Choroid plexus epithelial cell (primary cell): ENCODE measurements at regions not wholly inside any gene's neighbourhood (a gene's known extent, or its start where the extent isn't known, plus 50 kb on each side); places are given as distances from the start of the nearest gene placed in this dataset.

Experiments used
- DNase-seq: peaks from one replicate; pipeline ENCODE4 v3.0.0-alpha.2; 2010; ENCODE audit warnings: low read depth
- H3K4me3 ChIP-seq: 2 replicates; pipeline ENCODE4 v1.5.1; 2011; ENCODE audit warnings: low read depth, mild to moderate bottlenecking, control low read depth, low read length, moderate library complexity
- CTCF ChIP-seq: conservative IDR thresholded peaks from 2 replicates; pipeline ENCODE4 v1.5.1; 2011; ENCODE audit warnings: low read depth, mild to moderate bottlenecking, control low read depth, inconsistent platforms, low read length, moderate library complexity

GRCh38 chr4:82138374-82138773 lies 235.4 kb downstream of the HNRNPD start:
- DNase-seq: no peak
- no peak for TF ChIP-seq CTCF
- no peak overlapping the region for H3K4me3 ChIP-seq

GRCh38 chr4:82136161-82136801 lies 237.5 kb downstream of the HNRNPD start:
- no peak for TF ChIP-seq CTCF
- no peak for DNase-seq
- no peak overlapping the region for H3K4me3 ChIP-seq

GRCh38 chr4:82128355-82128754 lies 245.4 kb downstream of the HNRNPD start:
- DNase-seq: no peak
- no peak overlapping the region for H3K4me3 ChIP-seq
- no peak for TF ChIP-seq CTCF

- no peak for TF ChIP-seq CTCF
Observed at GRCh38 chr4:82126512-82127040, 247.2 kb downstream of the HNRNPD start.

GRCh38 chr4:82125787-82126297 lies 247.9 kb downstream of the HNRNPD start:
- DNase-seq: no peak
- H3K4me3 ChIP-seq: no peak overlapping the region
- TF ChIP-seq CTCF: no peak

More at GRCh38 chr4:82126512-82127040, 247.2 kb downstream of the HNRNPD start:
- no peak overlapping the region for H3K4me3 ChIP-seq
- no peak for DNase-seq

GRCh38 chr4:82124932-82125786 lies 248.6 kb downstream of the HNRNPD start:
- H3K4me3 ChIP-seq: no peak overlapping the region
- DNase-seq: no peak
- TF ChIP-seq CTCF: no peak
